HFFc6 (cell line): ENCODE measurements at regions not wholly inside any gene's neighbourhood (a gene's known extent, or its start where the extent isn't known, plus 50 kb on each side); places are given as distances from the start of the nearest gene placed in this dataset.

Source experiments
- DNase-seq: peaks from one replicate; pipeline ENCODE4 v3.0.0-alpha.2; 2018
- H3K27ac Mint-ChIP-seq: 2 replicates; pipeline ENCODE4 v1.8.0; 2020; ENCODE audit warnings: mild to moderate bottlenecking, mixed read lengths
- H3K27me3 Mint-ChIP-seq: 2 replicates; pipeline ENCODE4 v1.8.0; 2021; ENCODE audit warnings: mild to moderate bottlenecking, moderate library complexity, mixed read lengths; ENCODE audit not compliant: insufficient read depth
- H3K36me3 Mint-ChIP-seq: 2 replicates; pipeline ENCODE4 v1.8.0; 2021; ENCODE audit warnings: low read depth, mixed read lengths
- H3K4me1 Mint-ChIP-seq: 2 replicates; pipeline ENCODE4 v1.8.0; 2020; ENCODE audit warnings: low read depth, mixed read lengths
- H3K4me3 Mint-ChIP-seq: 2 replicates; pipeline ENCODE4 v1.8.0; 2020; ENCODE audit warnings: mild to moderate bottlenecking, moderate library complexity, mixed read lengths
- H3K9me3 Mint-ChIP-seq: 2 replicates; pipeline ENCODE4 v1.8.0; 2020; ENCODE audit warnings: mild to moderate bottlenecking, mixed read lengths
- CTCF ChIP-seq: fragments of 200-600 bp; sonication (generic); IDR thresholded peaks from 2 replicates; pipeline ENCODE4 v1.5.0; 2021; ENCODE audit warnings: antibody characterized with exemption, mild to moderate bottlenecking

DNA sequence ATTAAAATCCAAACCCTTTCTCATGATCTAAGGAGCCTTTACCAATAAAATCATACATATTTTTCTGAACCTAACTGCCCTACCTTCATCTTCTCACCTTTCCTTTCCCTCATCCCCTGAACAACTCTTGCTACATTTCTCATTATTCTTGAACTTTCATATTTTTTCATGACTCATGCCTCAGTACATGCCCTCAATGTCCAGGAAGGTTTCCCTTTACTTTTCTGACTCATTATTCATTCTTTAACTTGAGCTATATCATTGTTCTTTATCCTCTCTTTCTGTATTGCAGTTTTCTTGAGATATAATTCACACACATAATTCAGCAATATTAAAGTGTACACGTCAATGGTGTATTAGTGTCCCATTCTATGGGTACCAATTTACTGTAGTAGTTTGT lies 231.0 kb downstream of the ALG10B start:
- Mint-ChIP-seq H3K27ac (no peak overlapping the region), H3K9me3 (peaks cover 58% of the 10 kb centered on the region), H3K4me3 (no peak overlapping the region), H3K4me1 (no peaks in the 10 kb centered on the region), H3K27me3 (no peaks in the 10 kb centered on the region), H3K36me3 (no peaks in the 10 kb centered on the region)
- no peak for DNase-seq
- no peak for TF ChIP-seq CTCF

DNA sequence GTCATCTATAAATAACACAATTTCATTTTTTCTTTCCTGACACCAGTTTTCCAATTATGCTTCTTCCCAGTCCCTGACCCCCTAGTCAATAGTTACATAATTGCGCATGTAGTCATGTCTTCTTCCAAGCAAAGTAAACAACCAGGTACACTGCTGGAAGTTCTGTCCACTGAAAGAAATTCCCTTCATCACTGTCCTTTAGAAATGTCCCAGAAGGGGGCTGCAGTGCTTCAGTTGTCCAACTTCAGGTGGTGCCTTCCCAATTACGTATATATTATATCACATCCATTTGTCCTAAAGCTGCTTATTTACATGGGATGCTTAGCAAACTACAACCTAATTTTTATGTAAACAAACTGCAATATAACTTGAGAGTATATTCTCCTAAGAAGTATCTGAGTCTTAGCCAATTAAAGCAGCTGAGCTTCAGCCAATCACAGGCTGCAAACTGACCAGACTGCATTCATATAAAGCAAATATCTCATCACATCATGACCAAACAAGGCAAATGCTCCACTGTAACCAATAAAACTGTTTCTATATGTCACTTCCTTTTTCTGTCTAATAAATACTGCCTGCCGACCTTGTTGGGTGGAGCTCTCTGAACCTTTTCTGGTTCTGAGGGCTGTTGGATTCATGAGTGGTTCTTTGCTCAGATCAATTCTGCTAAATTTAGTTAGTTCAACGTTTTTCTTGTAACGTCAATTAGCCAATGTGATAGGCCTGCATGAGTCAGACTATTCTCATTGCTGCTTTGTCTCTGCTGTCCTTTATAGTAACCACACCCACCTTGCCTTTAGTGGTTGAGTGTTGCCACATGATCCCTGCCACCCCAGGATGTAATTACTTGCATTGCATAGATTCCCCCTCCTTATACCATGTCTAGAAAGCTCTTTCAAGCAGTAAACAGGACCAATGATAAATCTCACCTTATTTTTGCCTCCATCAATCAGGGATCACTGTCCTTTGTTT lies 239.3 kb downstream of the ALG10B start:
- no peak overlapping the region for H3K27ac Mint-ChIP-seq
- no peak for TF ChIP-seq CTCF
- H3K27me3 Mint-ChIP-seq: no peaks in the 10 kb centered on the region
- DNase-seq: no peak
- H3K4me3 Mint-ChIP-seq: no peak overlapping the region
- H3K9me3 Mint-ChIP-seq: peaks cover 57% of the 10 kb centered on the region
- H3K36me3 Mint-ChIP-seq: peaks cover 5% of the 10 kb centered on the region; the same call in 1 of the 2 replicates
- H3K4me1 Mint-ChIP-seq: no peaks in the 10 kb centered on the region

DNA sequence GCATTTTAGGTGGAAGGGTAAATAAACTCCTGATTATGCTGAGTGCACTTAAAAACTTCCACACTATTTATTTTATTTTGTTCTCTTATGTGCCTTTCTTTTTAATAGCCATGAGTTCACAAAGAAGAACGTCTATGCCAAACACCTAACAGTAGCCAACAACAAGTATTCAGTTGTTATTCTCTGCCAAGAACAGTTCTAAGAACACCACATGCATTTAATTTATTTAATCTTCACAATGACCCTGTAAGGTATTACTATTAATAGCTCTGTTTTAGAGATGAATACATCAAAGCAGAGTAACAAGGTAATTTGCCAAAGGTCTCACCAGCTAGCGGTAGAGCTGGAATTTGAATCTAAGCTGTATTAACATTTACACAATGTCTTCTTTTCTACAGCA lies 240.1 kb downstream of the ALG10B start:
- Mint-ChIP-seq H3K4me1 (no peaks in the 10 kb centered on the region), H3K9me3 (peaks cover 56% of the 10 kb centered on the region), H3K36me3 (peaks cover 9% of the 10 kb centered on the region; the same call in 1 of the 2 replicates)

DNA sequence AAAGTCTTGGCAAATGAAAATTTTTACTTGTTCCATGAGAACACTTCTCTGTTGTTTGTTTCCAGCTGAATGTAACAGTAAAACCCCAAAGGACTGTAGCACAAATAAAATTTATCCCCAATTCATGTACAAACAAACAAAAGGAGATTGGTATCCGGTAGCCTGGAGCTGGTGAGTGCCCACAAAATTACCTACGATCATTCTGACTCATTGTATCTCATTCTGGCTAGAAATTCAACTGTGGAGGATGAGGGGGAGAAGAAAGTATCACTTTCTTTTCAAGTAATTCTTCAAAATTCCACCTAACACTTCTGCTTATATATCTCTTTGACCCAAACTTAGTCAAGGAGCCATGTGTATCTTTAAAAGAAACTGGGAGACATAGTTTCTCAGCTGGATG lies 268.5 kb downstream of the ALG10B start:
- DNase-seq: no peak
- Mint-ChIP-seq H3K9me3 (peaks cover 53% of the 10 kb centered on the region), H3K4me3 (no peak overlapping the region), H3K27me3 (no peaks in the 10 kb centered on the region), H3K36me3 (peaks cover 3% of the 10 kb centered on the region; the same call in 1 of the 2 replicates), H3K4me1 (no peaks in the 10 kb centered on the region), H3K27ac (no peak overlapping the region)
- TF ChIP-seq CTCF: no peak

More for the DNA sequence above, 240.1 kb downstream of the ALG10B start:
- Mint-ChIP-seq H3K27ac (no peak overlapping the region), H3K27me3 (no peaks in the 10 kb centered on the region), H3K4me3 (no peak overlapping the region)
- no peak for TF ChIP-seq CTCF
- DNase-seq: no peak

GRCh38 chr12:38586789-38587188 lies 270.2 kb downstream of the ALG10B start:
- H3K27me3 Mint-ChIP-seq: no peaks in the 10 kb centered on the region

More at GRCh38 chr12:38586789-38587188, 270.2 kb downstream of the ALG10B start:
- TF ChIP-seq CTCF: no peak
- no peak overlapping the region for H3K4me3 Mint-ChIP-seq
- H3K4me1 Mint-ChIP-seq: no peaks in the 10 kb centered on the region
- H3K9me3 Mint-ChIP-seq: peaks cover 56% of the 10 kb centered on the region
- H3K27ac Mint-ChIP-seq: no peak overlapping the region
- peaks cover 6% of the 10 kb centered on the region; the same call in 1 of the 2 replicates for H3K36me3 Mint-ChIP-seq
- DNase-seq: no peak
